ENCODE measurements at regions not wholly inside any gene's neighbourhood (a gene's known extent, or its start where the extent isn't known, plus 50 kb on each side); places are given as distances from the start of the nearest gene placed in this dataset.
"Not testable (repeated sequence)": the region's sequence is repeated elsewhere in the genome, so short reads cannot be mapped to it uniquely, and the experiment has no call there.

GRCh38 chr5:101244621-101245020 lies 341.5 kb upstream of the ST8SIA4 start:
- H3K27ac Mint-ChIP-seq = no peak overlapping the region
- H3K4me3 Mint-ChIP-seq = no peak overlapping the region
- no peak for DNase-seq
- no peaks in the 10 kb centered on the region for H3K4me1 Mint-ChIP-seq (ENCODE audit: low read depth)
- H3K27me3 Mint-ChIP-seq (ENCODE audit: insufficient read depth) = no peaks in the 10 kb centered on the region
- H3K36me3 Mint-ChIP-seq (ENCODE audit: low read depth) = no peaks in the 10 kb centered on the region; the same call in 1 of the 2 replicates
- TF ChIP-seq, protein P1, sequence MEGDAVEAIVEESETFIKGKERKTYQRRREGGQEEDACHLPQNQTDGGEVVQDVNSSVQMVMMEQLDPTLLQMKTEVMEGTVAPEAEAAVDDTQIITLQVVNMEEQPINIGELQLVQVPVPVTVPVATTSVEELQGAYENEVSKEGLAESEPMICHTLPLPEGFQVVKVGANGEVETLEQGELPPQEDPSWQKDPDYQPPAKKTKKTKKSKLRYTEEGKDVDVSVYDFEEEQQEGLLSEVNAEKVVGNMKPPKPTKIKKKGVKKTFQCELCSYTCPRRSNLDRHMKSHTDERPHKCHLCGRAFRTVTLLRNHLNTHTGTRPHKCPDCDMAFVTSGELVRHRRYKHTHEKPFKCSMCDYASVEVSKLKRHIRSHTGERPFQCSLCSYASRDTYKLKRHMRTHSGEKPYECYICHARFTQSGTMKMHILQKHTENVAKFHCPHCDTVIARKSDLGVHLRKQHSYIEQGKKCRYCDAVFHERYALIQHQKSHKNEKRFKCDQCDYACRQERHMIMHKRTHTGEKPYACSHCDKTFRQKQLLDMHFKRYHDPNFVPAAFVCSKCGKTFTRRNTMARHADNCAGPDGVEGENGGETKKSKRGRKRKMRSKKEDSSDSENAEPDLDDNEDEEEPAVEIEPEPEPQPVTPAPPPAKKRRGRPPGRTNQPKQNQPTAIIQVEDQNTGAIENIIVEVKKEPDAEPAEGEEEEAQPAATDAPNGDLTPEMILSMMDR (IDR thresholded peaks at IDR 0.05) = no peak
- H3K9me3 Mint-ChIP-seq = peaks cover 67% of the 10 kb centered on the region

- H3K27me3 Mint-ChIP-seq (ENCODE audit: insufficient read depth) = peaks cover 2% of the 10 kb centered on the region; the same call in 1 of the 2 replicates
- H3K27ac Mint-ChIP-seq = no peak overlapping the region
- H3K36me3 Mint-ChIP-seq (ENCODE audit: low read depth) = no peaks in the 10 kb centered on the region; the same call in 1 of the 2 replicates
- H3K9me3 Mint-ChIP-seq = peaks cover 40% of the 10 kb centered on the region
- no peaks in the 10 kb centered on the region for H3K4me1 Mint-ChIP-seq (ENCODE audit: low read depth)
- no peak for DNase-seq
- TF ChIP-seq, protein P1 (IDR thresholded peaks at IDR 0.05) = no peak
- no peak overlapping the region for H3K4me3 Mint-ChIP-seq
Observed at GRCh38 chr5:101212942-101213514, 309.9 kb upstream of the ST8SIA4 start.

DNA sequence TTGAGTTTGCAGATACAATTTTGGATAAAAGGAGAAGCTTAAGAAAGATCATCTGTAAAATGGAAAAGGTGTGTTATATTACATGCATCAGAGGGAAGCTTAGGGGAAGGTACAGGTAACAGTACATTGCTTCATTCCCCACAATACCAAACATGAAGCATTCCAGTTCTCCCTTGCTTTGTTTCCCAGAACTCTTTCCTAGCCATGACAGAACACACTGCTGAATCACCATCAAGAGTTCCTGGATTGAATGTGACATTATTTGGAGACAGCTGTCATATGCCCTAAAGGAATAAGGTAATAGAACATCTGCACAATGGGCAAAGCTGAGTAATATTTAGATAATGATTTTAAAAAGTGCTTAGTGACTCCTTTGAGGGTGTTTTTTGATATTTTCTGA lies 303.5 kb upstream of the ST8SIA4 start:
- H3K36me3 Mint-ChIP-seq (ENCODE audit: low read depth) = no peaks in the 10 kb centered on the region; the same call in none of the 2 replicates
- TF ChIP-seq, protein P1 (IDR thresholded peaks at IDR 0.05) = no peak
- peaks cover 63% of the 10 kb centered on the region for H3K9me3 Mint-ChIP-seq
- DNase-seq = no peak
- no peak overlapping the region for H3K27ac Mint-ChIP-seq
- H3K4me1 Mint-ChIP-seq (ENCODE audit: low read depth) = no peaks in the 10 kb centered on the region
- H3K4me3 Mint-ChIP-seq = no peak overlapping the region
- no peaks in the 10 kb centered on the region; the same call in 1 of the 2 replicates for H3K27me3 Mint-ChIP-seq (ENCODE audit: insufficient read depth)

GRCh38 chr5:101205065-101205464 lies 302.0 kb upstream of the ST8SIA4 start:
- not testable (repeated sequence) for H3K4me3 Mint-ChIP-seq; H3K36me3 Mint-ChIP-seq (ENCODE audit: low read depth); DNase-seq; H3K27ac Mint-ChIP-seq; H3K27me3 Mint-ChIP-seq (ENCODE audit: insufficient read depth); H3K4me1 Mint-ChIP-seq (ENCODE audit: low read depth)
- H3K9me3 Mint-ChIP-seq = peaks cover 52% of the 10 kb centered on the region

GRCh38 chr5:101180365-101180764 lies 277.3 kb upstream of the ST8SIA4 start:
- not testable (repeated sequence) for H3K27ac Mint-ChIP-seq; H3K4me3 Mint-ChIP-seq; DNase-seq; H3K27me3 Mint-ChIP-seq (ENCODE audit: insufficient read depth); H3K4me1 Mint-ChIP-seq (ENCODE audit: low read depth); H3K36me3 Mint-ChIP-seq (ENCODE audit: low read depth)
- H3K9me3 Mint-ChIP-seq = peaks cover 30% of the 10 kb centered on the region

DNA sequence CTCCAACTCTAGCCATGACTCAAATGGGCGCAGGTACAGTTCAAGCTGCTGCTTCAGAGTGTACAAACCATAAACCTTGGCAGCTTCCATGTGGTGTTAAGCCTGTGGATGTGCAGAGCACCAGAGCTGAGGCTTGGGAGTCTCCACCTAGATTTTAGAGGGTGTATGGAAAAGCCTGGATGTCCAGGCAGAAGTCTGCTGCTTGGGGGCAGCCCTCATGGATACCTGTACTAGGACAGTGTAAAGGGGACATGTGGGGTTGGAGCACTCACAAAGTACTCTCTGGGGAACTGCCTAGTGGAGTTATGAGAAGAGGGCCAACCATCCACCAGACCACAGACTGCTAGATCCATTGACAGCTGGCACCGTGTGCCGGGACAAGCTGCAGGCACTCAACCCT lies 273.5 kb upstream of the ST8SIA4 start:
- Mint-ChIP-seq H3K4me3 (no peak overlapping the region), H3K4me1 (ENCODE audit: low read depth) (no peaks in the 10 kb centered on the region)
- no peak for DNase-seq

More for the DNA sequence above, 273.5 kb upstream of the ST8SIA4 start:
- Mint-ChIP-seq H3K36me3 (ENCODE audit: low read depth) (no peaks in the 10 kb centered on the region; the same call in 1 of the 2 replicates), H3K27me3 (ENCODE audit: insufficient read depth) (no peaks in the 10 kb centered on the region), H3K9me3 (peaks cover 46% of the 10 kb centered on the region), H3K27ac (no peak overlapping the region)
- TF ChIP-seq, protein P1 (IDR thresholded peaks at IDR 0.05) = no peak
